Glomerular endothelial cell (primary cell): ENCODE measurements at regions not wholly inside any gene's neighbourhood (a gene's known extent, or its start where the extent isn't known, plus 50 kb on each side); places are given as distances from the start of the nearest gene placed in this dataset.
"Not testable (repeated sequence)": the region's sequence is repeated elsewhere in the genome, so short reads cannot be mapped to it uniquely, and the experiment has no call there.

Experiments
- DNase-seq: peaks from one replicate; pipeline ENCODE4 v3.0.0-alpha.2; 2011; ENCODE audit warnings: low read depth, low spot score; ENCODE audit errors: extremely low read depth

GRCh38 chr5:145467446-145467845, 367.7 kb downstream of the PRELID2 start:
- DNase-seq, result no peak

DNA sequence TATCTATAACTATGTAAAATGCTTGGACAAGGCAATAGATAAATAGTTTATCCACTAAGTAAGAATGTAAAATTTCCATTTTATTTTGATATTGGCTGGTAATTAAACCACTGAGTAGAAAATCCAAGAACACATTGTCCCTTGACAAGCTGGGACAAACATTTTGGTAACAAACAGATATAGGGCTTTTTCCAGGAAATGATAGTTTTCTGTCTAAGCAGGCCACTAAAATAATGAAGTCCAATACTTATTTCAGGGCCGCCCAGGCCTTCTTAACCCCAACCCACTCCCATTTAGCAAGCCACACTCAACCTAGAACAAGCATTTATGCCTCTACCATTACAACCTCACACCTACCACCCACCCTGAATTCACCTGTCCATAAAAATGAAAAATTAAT, 368.6 kb downstream of the PRELID2 start:
- DNase-seq, result no peak

DNA sequence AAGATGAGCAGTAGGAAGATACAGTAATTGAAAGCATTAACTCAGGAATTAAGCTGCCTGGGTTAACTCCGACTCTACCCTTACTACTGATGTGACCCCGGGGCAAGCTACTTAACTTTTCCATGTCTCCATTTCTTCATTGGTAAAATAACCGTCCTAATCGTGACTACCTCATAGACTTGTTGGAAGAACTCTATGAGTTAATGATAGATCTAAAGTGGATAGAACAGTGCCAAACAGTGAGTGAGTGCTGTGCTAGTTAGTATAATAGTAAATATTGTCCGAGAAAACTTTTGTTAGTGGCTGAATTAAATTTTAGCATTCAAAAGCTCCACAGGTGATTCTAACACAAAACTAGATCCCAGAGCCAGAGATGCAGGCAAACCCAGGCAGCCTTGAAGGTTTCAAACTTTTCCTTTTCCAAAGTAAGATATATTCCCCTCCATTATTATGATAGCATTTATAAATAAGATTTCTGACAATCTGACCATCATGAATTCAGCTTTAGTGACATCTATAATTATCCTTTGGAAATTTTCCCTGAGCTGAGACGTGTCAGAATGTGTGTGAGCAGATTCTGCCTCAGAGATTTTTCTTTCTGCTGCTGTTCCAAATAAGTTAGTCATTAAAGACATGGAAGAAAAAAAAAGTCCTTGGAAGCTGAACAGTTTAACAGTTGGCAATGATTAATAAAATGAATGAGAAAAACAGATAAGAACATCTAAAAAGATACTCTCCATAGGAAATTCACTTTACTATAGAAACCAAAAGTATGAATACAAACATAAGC, 369.5 kb downstream of the PRELID2 start:
- no peak for DNase-seq

GRCh38 chr5:145464171-145464570, 371.0 kb downstream of the PRELID2 start:
- DNase-seq, result no peak

DNA sequence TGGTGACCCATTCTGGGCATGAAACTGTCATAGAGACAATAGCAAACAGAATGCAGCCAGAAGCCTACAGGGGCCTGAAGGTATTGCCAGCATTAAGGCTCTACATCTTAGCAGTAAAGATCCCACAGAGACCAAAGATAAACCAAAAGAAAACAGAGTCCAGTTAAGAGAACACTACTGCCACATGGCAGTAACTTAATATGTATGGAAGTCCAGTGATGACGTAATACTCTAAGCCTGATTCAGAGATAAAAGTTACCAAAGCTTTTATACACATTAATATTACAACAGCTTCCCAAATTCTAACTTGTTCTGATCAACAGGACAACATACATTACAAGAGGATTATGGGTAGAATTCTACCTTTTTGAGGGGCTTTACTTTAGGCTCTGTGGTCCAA, 371.5 kb downstream of the PRELID2 start:
- DNase-seq, result no peak

DNA sequence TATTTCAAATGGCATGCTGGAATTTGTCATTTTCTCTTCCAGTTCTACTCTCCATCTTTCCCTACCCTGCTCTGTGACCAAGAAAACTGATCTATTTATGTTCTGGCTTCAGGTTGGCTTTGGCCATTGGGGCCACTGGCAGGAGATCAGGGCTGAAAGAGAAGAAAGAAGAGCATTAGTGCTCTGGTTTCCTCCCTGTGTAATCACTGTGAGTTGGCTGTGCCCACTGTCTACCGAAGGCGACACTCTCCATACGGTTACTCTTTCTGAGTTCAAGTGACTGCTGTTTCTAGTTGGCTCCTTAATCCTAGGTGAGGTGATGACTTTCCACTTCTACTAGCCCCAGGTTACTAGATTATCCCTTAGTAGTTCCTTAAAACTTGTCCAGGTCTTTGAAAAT, 372.6 kb downstream of the PRELID2 start:
- DNase-seq, result no peak

- no peak for DNase-seq
Observed at GRCh38 chr5:145450286-145450885, 384.8 kb downstream of the PRELID2 start.

DNA sequence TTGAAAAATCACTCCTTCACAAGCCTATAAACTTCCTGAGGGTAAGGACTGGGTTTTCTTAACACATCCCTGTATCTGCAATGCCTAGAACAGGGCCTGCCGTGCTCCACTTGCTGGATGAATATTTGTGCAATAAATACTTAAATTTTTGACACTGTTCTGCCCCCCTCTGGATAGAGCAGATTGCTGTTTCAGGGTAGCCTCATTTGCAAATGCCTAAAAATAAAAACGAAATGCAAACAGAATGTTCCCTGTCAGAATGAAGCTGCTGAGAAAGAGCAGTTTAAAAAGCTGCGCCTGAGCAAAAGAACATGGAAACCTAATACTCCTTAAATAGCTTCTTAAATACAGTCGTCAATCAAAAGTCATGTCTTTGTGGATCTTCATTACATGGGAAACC, 385.3 kb downstream of the PRELID2 start:
- no peak for DNase-seq

GRCh38 chr5:145446875-145447274, 388.3 kb downstream of the PRELID2 start:
- not testable (repeated sequence) for DNase-seq

DNA sequence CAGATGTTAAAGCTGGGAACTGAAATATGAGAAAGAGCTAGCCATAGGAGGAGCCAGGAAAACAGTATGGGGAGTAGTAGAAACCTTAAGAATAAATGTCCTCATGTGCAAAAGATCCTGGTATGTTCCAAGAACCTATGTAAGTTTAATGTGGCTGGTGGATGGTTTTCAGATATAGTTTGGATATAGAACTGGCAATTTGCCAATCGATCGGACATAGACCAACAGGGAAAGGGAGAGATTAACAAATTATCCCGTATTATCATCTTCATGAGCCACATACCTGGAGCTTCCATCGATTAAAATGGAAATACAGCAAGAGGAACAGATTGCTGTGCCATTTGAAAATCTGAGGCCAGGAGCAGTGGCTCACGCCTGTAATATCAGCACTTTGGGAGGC, 388.7 kb downstream of the PRELID2 start:
- no peak for DNase-seq

- no peak for DNase-seq
Observed at GRCh38 chr5:145445027-145445426, 390.1 kb downstream of the PRELID2 start.

- DNase-seq, result no peak
Observed at GRCh38 chr5:145443964-145444363, 391.2 kb downstream of the PRELID2 start.

DNA sequence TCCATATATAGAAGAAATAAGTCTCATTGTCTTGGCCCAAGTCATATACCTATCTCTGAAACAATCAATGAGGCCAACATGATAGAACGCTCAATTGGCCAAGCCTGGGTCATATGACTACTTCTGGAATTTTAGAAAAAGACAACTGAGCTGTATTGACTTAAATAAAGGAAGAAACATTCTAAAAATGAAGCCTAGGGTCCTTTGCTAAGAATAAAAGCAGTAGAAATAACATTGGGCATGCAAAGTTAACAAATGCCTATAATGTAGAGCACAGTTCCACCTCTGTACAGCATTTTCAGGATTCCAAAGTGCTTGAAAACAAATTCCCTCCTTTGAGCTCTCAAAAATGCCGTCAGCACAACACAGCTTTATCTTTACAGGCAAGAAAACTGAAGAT, 391.8 kb downstream of the PRELID2 start:
- no peak for DNase-seq

GRCh38 chr5:145442661-145443060, 392.5 kb downstream of the PRELID2 start:
- DNase-seq, result not testable (repeated sequence)

DNA sequence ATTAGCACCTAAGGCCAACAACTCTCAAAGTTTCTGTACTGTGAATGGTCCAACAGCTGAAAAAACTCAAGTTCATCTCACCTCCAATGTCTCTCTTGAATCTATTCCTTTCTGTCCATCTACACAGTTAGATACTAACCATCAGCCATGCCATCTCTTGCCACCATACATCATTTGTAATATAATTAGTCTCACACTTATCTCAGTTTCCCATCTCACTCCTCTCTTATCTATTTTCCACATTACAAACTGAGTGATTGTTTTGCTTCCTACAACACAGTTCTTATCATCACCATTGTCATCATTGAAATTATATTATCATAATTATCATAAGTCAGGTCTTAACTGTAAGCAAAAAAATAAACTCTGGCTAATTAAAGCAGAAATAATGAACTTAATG, 393.9 kb downstream of the PRELID2 start:
- DNase-seq, result no peak

GRCh38 chr5:145437627-145438026, 397.5 kb downstream of the PRELID2 start:
- no peak for DNase-seq

GRCh38 chr5:145433077-145433476, 402.1 kb downstream of the PRELID2 start:
- DNase-seq, result no peak

DNA sequence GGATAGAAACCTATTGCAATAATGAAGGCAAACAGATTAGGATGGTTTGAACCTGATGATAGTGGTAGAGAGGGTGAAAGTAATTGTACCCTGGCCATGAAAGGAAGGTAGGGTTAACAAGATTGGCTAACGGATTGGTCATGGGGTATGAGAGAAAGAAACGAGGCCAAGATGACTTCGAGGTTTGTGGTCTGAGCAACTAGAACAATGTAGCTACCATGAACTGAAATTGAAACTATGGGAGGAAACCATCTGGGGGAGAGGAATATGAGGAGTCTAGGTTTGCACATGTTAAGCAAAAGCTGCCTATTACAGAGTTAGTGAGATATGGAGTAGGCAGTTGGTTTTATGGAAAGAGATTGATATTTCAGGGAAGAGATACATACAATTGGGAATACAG, 406.0 kb downstream of the PRELID2 start:
- DNase-seq, result no peak

DNA sequence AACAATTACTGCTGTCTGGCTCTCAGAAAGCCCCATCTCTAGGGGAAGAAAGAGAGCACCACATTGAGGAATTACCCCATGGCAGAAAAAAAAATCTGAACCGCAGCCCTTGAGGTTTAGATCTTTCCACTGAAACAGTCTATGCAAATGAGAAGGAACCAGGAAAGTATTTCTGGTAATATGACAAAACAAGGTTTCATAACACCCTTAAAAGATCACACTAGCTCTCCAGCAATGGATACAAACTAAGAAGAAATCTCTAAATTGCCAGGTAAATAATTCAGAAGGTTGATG, 427.1 kb downstream of the PRELID2 start:
- DNase-seq, result no peak

- DNase-seq, result no peak
Observed at GRCh38 chr5:145407300-145408047, 427.7 kb downstream of the PRELID2 start.

DNA sequence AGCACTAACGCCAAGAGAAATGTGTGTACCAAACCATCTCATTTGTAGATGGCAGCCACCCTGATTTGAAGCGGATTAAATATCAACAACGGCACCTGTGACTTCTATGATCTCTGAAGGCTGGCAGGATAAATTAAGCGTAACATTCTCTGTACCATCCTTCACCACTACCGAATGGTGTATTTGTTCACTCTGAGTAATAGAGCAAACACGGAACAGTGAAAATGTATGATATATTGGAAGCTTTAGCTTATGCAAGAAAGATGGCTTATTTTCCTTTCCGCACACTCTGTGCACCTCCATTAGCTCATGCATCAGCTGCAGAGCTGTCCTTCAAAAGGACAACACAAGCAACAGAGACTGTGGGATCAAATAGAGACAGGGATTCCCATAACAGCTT, 431.1 kb downstream of the PRELID2 start:
- DNase-seq, result no peak

DNA sequence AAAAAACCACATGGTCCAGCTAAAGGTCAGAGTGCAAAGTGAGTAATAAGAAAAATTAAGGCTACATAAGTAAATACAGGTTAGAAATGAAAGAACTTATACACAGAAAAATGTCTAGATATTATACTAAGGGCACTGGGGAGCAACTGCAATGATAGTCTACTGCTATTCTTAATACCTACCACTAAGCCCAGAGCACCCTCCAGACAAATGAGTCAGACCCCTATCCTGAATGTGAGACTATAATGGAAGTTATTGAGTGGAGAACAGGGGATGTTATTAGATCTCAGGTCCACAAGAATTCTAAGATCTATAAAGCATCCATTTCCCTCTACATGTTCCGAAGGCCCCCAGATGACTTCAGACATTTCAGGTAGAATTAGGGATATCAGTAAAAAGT, 438.3 kb downstream of the PRELID2 start:
- DNase-seq, result no peak
